Kidney tubule cell (primary cell): ENCODE measurements at regions not wholly inside any gene's neighbourhood (a gene's known extent, or its start where the extent isn't known, plus 50 kb on each side); places are given as distances from the start of the nearest gene placed in this dataset.
A peak's percentile ranks its signal among the peaks of the same experiment; 100 is the strongest.
"Not testable (repeated sequence)": the region's sequence is repeated elsewhere in the genome, so short reads cannot be mapped to it uniquely, and the experiment has no call there.

Experiments used
- DNase-seq: peaks from one replicate; pipeline ENCODE4 v3.0.0-alpha.2; 2018; ENCODE audit warnings: low spot score

- DNase-seq, result peak; percentile 92
Measured at GRCh38 chr3:56926243-56926946, 124.6 kb upstream of the ARHGEF3 start.

GRCh38 chr3:56924700-56925099 lies 123.0 kb upstream of the ARHGEF3 start:
- DNase-seq, result not testable (repeated sequence)

- peak; percentile 86 for DNase-seq
Measured at GRCh38 chr3:56923526-56924224, 121.9 kb upstream of the ARHGEF3 start.

GRCh38 chr3:56921573-56922453 lies 120.1 kb upstream of the ARHGEF3 start:
- DNase-seq, result no peak

GRCh38 chr3:56919797-56920195 lies 118.0 kb upstream of the ARHGEF3 start:
- no peak for DNase-seq

- DNase-seq, result no peak
Measured at GRCh38 chr3:56919137-56919796, 117.5 kb upstream of the ARHGEF3 start.

- no peak for DNase-seq
Measured at GRCh38 chr3:56918111-56918568, 116.4 kb upstream of the ARHGEF3 start.

GRCh38 chr3:56917361-56918110 lies 115.8 kb upstream of the ARHGEF3 start:
- no peak for DNase-seq

GRCh38 chr3:56916716-56917360 lies 115.1 kb upstream of the ARHGEF3 start:
- no peak for DNase-seq

GRCh38 chr3:56915966-56916586 lies 114.3 kb upstream of the ARHGEF3 start:
- no peak for DNase-seq

- DNase-seq, result no peak
Measured at GRCh38 chr3:56914646-56915045, 112.9 kb upstream of the ARHGEF3 start.

GRCh38 chr3:56911363-56911762 lies 109.6 kb upstream of the ARHGEF3 start:
- DNase-seq, result no peak

- no peak for DNase-seq
Measured at GRCh38 chr3:56909349-56909748, 107.6 kb upstream of the ARHGEF3 start.

GRCh38 chr3:56908004-56908403 lies 106.3 kb upstream of the ARHGEF3 start:
- DNase-seq, result no peak

GRCh38 chr3:56904552-56905215 lies 102.9 kb upstream of the ARHGEF3 start:
- DNase-seq, result peak; percentile 8

GRCh38 chr3:56903231-56903782 lies 101.6 kb upstream of the ARHGEF3 start:
- no peak for DNase-seq

GRCh38 chr3:56902468-56903160 lies 100.9 kb upstream of the ARHGEF3 start:
- DNase-seq, result no peak

- no peak for DNase-seq
Measured at GRCh38 chr3:56900801-56901200, 99.1 kb upstream of the ARHGEF3 start.

- no peak for DNase-seq
Measured at GRCh38 chr3:56899851-56900250, 98.1 kb upstream of the ARHGEF3 start.
